ENCODE measurements at regions not wholly inside any gene's neighbourhood (a gene's known extent, or its start where the extent isn't known, plus 50 kb on each side); places are given as distances from the start of the nearest gene placed in this dataset.

GRCh38 chr2:8525236-8525581, 156.6 kb upstream of the ID2 start:
- Mint-ChIP-seq H3K27me3 (peaks cover 30% of the 10 kb centered on the region), H3K27ac (no peak overlapping the region), H3K36me3 (ENCODE audit: low read depth) (no peaks in the 10 kb centered on the region), H3K9me3 (no peaks in the 10 kb centered on the region), H3K4me1 (peaks cover 43% of the 10 kb centered on the region), H3K4me3 (no peak overlapping the region)
- ATAC-seq (ENCODE audit: low read depth) (no peak), DNase-seq (no peak)
- CTCF ChIA-PET = interaction anchor here (1.4 to 2.1 kb wide), 2 partner anchors 20 to 157 kb away, joined by 4 to 7 read pairs; partner anchors contain the start of gene ID2
- intact Hi-C loops (cut with micrococcal nuclease) = loop anchor here (5.0 kb wide), 1 partner anchor 157 kb away; the partner anchor contains the start of gene ID2
- POLR2A ChIA-PET = interaction anchor here (1.5 to 1.6 kb wide), 2 partner anchors 18 to 47 kb away, joined by 4 to 7 read pairs; no protein-coding TSS in a partner anchor
- no peak for TF ChIP-seq CTCF (IDR thresholded peaks at IDR 0.05)

- no peak for TF ChIP-seq CTCF (IDR thresholded peaks at IDR 0.05)
- DNase-seq (no peak), ATAC-seq (ENCODE audit: low read depth) (peak; percentile 46)
- peaks cover 43% of the 10 kb centered on the region for H3K4me1 Mint-ChIP-seq
- peak overlapping the region; percentile 36 for H3K27ac Mint-ChIP-seq
- H3K27me3 Mint-ChIP-seq = peaks cover 30% of the 10 kb centered on the region
- CTCF ChIA-PET = interaction anchor here (2.1 kb wide), 1 partner anchor 156 kb away, joined by 7 read pairs; the partner anchor contains the start of gene ID2
- H3K4me3 Mint-ChIP-seq = peak overlapping the region; percentile 54
- H3K9me3 Mint-ChIP-seq = peaks cover 3% of the 10 kb centered on the region
- H3K36me3 Mint-ChIP-seq (ENCODE audit: low read depth) = no peaks in the 10 kb centered on the region
- intact Hi-C loops (cut with micrococcal nuclease) = loop anchor here (1.0 to 5.0 kb wide), 3 partner anchors 10 to 157 kb away; partner anchors contain the start of gene ID2
- POLR2A ChIA-PET = interaction anchor here (0.5 to 1.6 kb wide), 4 partner anchors 10 to 153 kb away, joined by 3 to 7 read pairs (median 4); no protein-coding TSS in a partner anchor
Observed at GRCh38 chr2:8525582-8526402, 156.1 kb upstream of the ID2 start.

GRCh38 chr2:8526403-8526696, 155.5 kb upstream of the ID2 start:
- H3K36me3 Mint-ChIP-seq (ENCODE audit: low read depth) = no peaks in the 10 kb centered on the region
- ATAC-seq (ENCODE audit: low read depth) (peak; percentile 19), DNase-seq (no peak)
- POLR2A ChIA-PET = interaction anchor here (1.0 to 1.6 kb wide), 3 partner anchors 10 to 48 kb away, joined by 3 to 7 read pairs (median 4); no protein-coding TSS in a partner anchor
- H3K4me1 Mint-ChIP-seq = peaks cover 43% of the 10 kb centered on the region
- peaks cover 8% of the 10 kb centered on the region for H3K9me3 Mint-ChIP-seq
- peaks cover 30% of the 10 kb centered on the region for H3K27me3 Mint-ChIP-seq
- CTCF ChIA-PET = interaction anchor here (2.1 kb wide), 1 partner anchor 156 kb away, joined by 7 read pairs; the partner anchor contains the start of gene ID2
- intact Hi-C loops (cut with micrococcal nuclease) = loop anchor here (1.0 to 5.0 kb wide), 3 partner anchors 11 to 156 kb away; partner anchors contain the start of gene ID2
- peak overlapping the region; percentile 36 for H3K27ac Mint-ChIP-seq
- H3K4me3 Mint-ChIP-seq = peak overlapping the region; percentile 54
- TF ChIP-seq CTCF (IDR thresholded peaks at IDR 0.05) = no peak

- intact Hi-C loops (cut with micrococcal nuclease) = loop anchor here (5.0 kb wide), 1 partner anchor 155 kb away; the partner anchor contains the start of gene ID2
- H3K9me3 Mint-ChIP-seq = peaks cover 11% of the 10 kb centered on the region
- H3K4me1 Mint-ChIP-seq = peaks cover 42% of the 10 kb centered on the region
- ATAC-seq (ENCODE audit: low read depth) = no peak
- H3K27ac Mint-ChIP-seq = peak overlapping the region; percentile 55
- POLR2A ChIA-PET = no interaction called here
- no peak for TF ChIP-seq CTCF (IDR thresholded peaks at IDR 0.05)
- H3K27me3 Mint-ChIP-seq = peaks cover 28% of the 10 kb centered on the region
- no peak for DNase-seq
- H3K36me3 Mint-ChIP-seq (ENCODE audit: low read depth) = no peaks in the 10 kb centered on the region
- no peak overlapping the region for H3K4me3 Mint-ChIP-seq
- CTCF ChIA-PET = no interaction called here
Observed at GRCh38 chr2:8527031-8527430, 154.8 kb upstream of the ID2 start.

GRCh38 chr2:8527676-8528075, 154.2 kb upstream of the ID2 start:
- Mint-ChIP-seq H3K27me3 (peaks cover 22% of the 10 kb centered on the region), H3K4me1 (peaks cover 35% of the 10 kb centered on the region), H3K27ac (no peak overlapping the region), H3K36me3 (ENCODE audit: low read depth) (no peaks in the 10 kb centered on the region), H3K4me3 (no peak overlapping the region), H3K9me3 (peaks cover 11% of the 10 kb centered on the region)
- intact Hi-C loops (cut with micrococcal nuclease) = loop anchor here (5.0 kb wide), 1 partner anchor 155 kb away; the partner anchor contains the start of gene ID2
- CTCF ChIA-PET = no interaction called here
- TF ChIP-seq CTCF (IDR thresholded peaks at IDR 0.05) = no peak
- DNase-seq (no peak), ATAC-seq (ENCODE audit: low read depth) (no peak)
- POLR2A ChIA-PET = interaction anchor here (0.7 kb wide), 1 partner anchor 280 kb away, joined by 4 read pairs; no protein-coding TSS in a partner anchor

All from activated B cell treated with CpG ODN at 0.5 μM for 24 hours (primary cell).